ENCODE measurements at regions not wholly inside any gene's neighbourhood (a gene's known extent, or its start where the extent isn't known, plus 50 kb on each side); places are given as distances from the start of the nearest gene placed in this dataset.
"Not testable (repeated sequence)": the region's sequence is repeated elsewhere in the genome, so short reads cannot be mapped to it uniquely, and the experiment has no call there.

DNA sequence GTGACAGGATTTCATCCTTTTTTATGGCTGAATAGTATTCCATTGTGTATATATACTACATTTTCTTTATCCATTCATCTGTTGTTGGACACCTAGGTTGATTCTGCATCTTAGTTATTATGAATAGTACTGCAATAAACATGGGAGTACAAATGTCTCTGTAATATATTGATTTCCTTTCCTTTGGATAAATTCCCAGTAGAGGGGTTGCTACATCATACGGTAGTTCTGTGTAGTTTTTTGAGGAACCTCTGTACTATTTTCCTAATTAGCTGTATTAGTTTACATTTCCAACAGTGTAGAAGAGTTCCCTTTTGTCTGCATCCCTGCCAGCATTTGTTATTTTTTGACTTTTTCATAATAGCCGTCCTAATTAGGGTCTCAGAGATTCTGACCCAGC is 201.3 kb downstream of the GIPC2 start:
- DNase-seq (ENCODE audit: low read depth, low spot score): no peak

DNA sequence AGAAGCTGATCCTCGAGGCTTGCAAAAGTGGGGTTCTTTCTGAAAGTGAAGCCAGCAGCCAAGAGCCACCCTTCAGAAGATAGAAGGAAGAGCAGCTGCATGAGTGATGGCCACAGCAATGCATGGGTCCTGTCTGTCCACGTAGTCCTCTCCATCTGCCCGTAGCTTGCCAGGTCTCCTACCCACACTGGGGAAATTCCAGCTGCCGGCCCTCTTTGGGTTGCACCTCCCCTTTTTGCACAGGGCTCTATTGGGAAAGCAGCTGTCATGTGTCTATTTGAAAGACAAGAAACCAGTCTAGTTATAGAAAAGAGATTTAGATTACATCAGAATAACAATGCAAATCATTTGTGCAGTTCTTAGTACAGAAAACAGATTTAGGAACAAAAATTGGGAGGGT is 204.4 kb downstream of the GIPC2 start:
- no peak for DNase-seq (ENCODE audit: low read depth, low spot score)

DNA sequence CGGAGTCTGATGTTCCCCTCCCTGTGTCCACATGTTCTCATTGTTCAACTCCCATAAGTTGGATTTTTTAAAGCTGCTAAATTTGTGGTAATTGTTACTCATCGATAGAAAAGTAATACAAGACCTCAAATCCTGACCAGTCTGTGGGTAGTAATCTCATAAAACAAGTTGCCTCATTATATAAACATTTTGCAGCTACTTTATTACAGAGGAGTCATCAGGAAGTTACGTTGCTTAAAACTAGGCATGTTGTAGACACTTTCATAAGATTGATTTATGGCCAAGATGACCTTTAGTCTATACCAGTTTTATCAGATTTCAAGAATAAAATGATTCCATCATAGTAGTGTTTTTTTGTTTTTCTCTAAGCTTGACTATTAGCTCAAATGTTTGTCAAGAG is 208.8 kb downstream of the GIPC2 start:
- DNase-seq (ENCODE audit: low read depth, low spot score): no peak

DNA sequence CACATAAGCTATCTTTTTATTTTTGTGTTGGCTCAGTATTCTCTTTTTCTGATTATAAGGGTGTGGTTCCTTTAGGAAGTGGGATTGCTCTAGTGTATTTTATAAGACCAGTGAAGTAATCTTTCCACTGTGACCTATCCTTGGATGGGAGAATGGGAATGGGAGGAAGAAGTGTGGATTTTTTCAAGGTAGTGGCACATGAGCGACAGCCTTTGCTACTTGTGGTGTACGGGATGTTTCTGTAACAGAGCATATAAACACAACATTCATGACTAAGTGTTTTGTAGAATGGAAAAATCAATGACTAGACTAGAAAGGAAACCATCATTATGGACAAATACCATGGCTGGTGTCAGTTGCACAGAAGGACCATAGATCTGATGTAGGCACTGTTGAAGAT is 209.6 kb downstream of the GIPC2 start:
- DNase-seq (ENCODE audit: low read depth, low spot score): no peak

DNA sequence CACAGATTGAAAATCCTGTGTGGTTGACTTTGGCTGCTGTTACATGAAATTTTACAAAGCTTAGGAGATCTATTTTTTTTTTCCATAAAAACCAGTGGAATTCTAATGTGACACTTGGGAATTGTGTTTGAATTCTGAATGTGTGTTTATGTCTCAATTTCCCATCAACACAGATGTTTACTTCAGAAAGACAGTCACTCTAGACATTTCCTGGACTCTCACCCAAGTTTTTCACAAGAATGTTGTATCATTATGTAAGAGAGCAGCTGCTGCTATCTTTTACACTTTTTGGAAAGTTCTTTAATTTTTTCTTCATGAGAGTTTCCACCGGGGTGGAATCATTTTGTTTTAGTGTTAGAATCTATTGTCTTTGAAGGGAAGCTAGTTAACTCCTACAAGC is 210.1 kb downstream of the GIPC2 start:
- no peak for DNase-seq (ENCODE audit: low read depth, low spot score)

DNA sequence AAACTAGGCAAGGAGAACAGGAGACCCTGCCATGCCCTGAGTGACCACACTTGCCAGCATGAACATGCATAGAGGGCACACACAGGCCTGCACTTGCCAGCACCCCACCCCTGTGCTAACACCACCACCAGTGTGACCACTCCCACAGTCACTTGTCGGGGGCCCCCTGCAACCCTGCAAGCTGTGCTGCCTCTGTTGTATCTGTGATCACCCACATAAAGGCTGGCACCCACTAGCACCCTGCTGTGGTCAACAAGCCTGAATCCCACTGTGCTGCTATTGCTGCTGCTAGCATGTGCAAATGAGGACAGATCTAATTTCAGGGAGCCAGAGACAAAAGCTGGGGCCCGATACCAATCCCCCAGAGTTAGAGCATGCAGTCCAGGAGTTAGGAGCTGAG is 217.7 kb downstream of the GIPC2 start:
- no peak for DNase-seq (ENCODE audit: low read depth, low spot score)

DNA sequence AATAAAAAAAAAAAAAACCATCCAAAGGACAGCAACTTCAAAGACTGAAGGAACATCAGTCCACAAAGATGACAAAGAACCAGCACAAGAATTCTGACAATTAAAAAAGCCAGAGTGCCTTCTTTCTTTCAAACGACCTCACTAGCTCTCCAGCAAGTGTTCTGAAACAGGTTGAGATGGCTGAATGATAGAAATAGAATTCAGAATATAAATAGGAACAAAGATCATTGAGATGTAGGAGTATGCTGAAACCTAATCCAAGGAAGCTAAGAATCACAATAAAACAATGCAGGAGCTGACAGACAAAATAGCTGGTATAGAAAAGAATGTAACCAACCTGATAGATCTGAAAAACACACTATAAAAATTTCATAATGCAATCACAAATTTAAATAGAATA is 218.2 kb downstream of the GIPC2 start:
- no peak for DNase-seq (ENCODE audit: low read depth, low spot score)

DNA sequence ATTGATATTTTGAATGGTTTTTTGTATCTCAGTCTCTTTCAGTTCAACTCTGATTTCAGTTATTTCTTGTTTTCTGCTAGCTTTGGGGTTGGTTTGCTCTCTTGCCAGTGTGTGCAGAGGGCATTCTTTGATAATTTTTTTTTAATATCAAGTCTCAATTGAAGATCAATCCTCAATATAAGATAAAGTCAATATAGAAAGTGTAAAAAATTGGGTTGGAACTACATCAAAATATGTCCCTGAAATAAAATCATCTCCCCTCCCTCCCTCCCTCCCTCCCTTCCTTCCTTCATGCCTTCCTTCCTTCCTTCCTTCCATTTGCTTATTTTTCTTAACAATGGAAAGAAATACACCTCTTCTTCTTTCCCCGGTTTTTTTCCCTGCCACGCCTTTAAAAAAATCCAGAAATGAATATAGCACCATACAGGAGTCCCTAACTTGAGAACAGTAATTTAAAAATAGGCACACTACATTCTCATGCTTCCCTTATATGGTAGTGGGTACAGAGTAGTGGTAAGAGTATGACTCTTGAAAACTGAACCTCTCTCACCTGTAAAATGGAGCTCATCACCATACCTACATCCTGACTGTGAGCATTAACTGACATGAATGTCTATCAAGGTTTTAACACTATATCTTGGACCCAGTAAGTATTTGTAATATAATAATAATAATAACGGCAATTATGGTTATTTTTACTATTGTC is 221.9 kb downstream of the GIPC2 start:
- DNase-seq (ENCODE audit: low read depth, low spot score): no peak

DNA sequence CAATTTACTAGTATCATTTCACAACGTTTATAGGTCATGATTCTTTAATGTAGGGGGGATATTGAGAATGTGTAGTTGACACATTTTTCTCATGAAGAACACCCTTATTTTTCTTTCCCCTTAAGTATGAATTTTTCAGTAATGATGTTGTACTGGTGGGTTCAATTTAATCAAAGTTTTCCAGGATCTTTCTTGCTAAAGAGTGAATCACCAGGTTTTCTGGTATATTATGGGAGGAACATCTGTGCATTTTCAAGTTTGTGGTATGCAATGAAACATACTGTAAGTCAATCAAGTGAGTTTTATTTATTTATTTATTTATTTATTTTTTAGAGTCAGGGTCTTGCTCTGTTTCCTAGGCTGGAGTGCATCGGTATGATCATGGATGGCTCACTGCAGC is 221.2 kb upstream of the PTGFR start:
- no peak for DNase-seq (ENCODE audit: low read depth, low spot score)

DNA sequence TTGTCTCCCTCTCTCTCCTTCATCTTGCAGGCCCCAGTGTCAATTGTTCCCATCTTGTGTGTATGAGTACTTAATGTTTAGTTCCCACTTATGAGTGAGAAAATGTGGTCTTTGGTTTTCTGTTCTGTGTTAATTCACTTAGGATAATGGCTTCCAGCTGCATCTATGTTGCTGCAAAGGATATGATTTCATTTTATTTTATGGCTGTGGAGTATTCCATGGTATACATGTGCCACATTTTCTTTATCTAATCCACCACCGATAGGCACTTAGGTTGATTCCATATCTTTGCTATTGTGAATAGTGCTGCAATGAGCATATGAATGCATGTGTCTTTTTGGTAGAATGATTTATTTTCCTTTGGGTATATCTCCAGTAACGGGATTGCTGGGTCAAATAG is 219.4 kb upstream of the PTGFR start:
- not testable (repeated sequence) for DNase-seq (ENCODE audit: low read depth, low spot score)

DNA sequence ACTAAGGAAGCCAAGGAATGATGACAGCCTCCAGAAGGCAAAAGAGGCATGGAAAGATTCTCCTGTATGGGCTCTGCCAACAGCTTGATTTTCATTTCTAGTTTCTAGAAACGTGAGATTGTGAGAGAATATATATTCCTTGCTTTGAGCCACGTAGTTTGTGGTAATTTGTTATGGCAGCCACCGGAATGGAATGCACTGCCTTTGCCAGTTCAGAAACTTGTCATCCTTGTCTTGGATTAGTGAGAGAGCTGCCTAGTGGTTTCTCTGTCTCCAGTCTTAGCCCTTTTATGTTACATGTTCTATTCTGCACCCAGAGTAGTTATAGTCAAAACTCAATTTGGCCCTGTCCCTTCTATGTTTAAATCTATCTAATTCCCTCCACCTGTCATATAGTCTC is 216.0 kb upstream of the PTGFR start:
- no peak for DNase-seq (ENCODE audit: low read depth, low spot score)

DNA sequence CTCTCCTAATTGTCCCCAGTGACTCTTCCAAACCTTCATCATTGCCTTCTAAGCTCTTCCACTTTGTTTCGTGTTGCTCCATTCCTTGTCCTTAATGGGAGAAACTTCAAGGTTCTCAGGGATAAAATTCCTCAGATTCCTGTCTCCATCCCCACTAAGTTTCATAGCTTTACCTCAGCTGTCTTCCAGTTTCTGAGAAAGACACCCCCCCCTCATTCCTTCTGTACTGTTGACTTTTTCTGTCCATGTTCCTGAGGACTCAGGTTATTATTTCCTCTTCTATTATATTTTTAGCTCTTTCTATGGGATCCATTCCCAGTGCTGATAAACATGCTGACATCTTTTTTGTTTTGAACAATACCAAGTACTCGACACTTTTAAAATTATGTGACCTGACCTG is 215.3 kb upstream of the PTGFR start:
- no peak for DNase-seq (ENCODE audit: low read depth, low spot score)

DNA sequence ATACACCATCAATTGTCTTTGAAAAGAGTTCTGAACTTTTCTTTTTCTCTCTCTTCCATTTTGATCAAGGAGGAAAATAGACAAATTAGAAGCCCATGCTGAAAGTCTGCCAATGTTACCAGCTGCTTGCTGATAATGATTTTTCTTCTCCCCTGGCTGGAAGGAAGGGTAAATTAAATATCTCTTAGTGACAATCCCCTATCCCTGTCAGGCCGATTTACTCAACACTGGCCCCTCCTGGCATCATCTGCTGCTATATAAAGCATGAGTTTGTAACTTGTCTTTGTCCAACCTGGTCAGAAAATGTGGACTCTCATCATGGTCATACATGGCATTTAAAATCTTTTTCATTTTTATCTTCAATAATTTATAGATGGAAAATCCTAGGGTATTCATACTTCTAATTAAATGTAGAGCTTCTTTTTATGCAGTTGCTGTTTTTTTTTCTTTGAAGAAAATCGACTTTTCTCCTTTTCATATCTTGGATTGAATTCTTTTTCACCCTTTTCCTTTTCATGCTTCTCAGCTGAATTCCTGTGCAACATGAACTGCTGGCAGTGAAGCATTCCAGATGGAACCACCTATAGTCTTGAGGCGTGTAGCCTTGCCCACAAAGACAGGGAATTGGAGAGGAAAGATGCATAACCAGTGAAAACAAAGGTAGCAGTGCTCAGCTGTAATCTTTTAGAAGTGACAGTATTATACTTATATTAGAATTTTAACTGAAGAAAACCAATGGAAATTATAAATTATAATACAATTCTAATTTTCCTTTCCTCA is 214.7 kb upstream of the PTGFR start:
- DNase-seq (ENCODE audit: low read depth, low spot score): no peak

DNA sequence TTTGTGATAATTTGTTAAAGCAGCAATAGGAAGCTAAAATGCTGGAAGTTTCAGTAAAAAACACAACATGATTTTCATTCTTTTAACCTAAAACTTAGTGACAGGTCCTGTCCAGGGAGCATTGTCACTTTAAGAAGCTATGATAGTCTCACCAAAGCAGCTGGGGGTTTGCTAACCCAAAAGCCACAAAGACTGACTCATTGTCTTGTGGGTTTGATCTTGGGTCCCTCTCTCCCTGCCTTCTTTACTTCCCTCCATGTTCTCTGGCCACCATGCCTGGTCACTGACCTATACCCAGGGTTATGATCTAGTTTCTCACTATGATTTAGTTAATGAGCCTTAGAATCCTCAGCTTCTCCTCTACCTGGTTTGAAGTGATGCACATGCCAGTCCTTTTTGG is 213.5 kb upstream of the PTGFR start:
- no peak for DNase-seq (ENCODE audit: low read depth, low spot score)

DNA sequence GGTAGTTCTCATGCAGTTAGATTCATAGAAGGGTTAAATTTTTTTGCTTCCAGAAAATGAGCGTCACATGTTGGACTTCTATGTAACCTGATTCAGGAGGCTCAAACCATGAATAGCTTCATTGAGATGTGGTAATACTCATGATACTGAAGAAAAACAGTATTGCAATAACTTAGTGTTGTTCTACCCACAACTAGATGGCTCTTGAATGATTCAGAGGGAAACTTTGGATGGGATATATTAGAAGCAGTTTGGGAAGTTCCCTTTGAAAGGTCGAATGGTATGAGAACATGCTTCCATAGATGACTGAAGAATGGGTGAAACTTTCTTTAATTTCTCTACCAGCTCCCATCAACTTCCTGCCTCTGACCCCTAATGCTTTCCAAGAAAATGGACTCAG is 211.7 kb upstream of the PTGFR start:
- no peak for DNase-seq (ENCODE audit: low read depth, low spot score)

DNA sequence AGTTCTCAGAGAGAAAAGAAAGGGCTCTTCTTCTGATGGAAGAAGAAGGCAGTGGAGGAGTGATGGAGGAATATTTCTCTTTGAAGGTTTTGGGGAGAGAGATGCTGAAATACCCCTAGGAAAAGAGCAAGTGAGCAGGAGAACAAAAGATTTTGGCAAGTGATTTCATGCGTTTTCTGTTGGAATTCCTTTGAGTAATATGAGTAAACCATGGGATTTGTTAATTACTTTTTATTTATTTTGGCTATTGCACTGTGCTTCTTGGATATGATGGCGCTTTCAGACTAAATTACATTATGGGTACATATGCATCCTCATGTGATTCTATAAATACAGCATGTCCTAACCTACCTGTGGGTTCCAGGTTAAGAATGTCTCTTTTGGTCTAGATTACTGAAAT is 210.1 kb upstream of the PTGFR start:
- DNase-seq (ENCODE audit: low read depth, low spot score): no peak

DNA sequence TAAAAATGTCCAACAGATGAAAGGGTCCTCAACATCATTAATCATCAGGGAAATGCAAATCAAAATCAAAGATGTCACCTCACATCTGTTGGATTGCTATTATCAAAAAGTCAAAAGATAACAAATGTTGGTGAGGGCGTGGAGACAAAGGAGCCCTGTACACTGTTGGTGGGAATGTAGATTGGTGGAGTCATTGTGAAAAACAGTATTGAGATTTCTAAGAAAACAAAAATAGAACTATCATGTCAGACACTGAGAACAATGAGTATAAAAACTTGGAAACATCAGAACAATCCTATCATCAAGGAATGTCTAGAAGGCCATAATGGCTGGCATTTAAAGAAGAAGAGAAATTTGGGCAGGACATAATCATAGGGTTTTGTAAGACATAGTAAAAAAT is 209.2 kb upstream of the PTGFR start:
- DNase-seq (ENCODE audit: low read depth, low spot score): no peak

DNA sequence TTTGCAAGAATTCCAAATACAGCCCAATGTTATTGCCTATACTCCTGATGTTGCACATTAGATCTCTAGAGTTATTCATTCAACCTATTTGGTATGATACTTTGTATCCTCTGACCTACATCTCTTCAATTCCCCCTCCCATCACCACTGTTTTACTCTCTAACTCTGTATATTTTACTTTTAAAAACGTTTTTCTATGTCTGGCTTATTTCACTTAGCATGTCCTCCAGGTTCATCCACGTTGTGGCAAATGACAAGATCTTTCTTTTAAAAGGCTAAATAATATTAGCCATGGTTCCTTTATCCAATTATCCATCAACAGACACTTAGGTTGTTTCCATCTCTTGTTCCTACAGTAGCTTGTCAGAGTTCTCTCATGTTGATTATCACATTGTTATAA is 207.1 kb upstream of the PTGFR start:
- DNase-seq (ENCODE audit: low read depth, low spot score): no peak

DNA sequence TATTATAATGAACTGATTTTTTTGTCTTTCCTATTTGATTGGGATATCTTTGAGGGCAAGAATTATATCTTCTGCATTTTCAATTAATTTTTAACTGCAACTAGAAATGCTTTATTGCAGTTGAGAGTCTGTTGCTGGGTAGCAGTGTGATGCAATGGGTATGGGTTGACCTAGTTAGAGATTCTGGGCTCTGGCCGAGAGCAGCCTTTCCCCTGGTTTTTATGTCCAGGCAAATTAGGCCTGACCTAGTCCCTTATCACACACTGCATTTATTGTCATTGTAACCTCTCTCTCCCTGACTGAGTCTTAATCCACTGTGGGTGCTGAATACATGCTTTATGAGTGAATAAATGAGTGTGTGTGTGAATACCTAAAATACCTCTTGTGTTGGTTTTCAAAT is 206.4 kb upstream of the PTGFR start:
- DNase-seq (ENCODE audit: low read depth, low spot score): no peak

DNA sequence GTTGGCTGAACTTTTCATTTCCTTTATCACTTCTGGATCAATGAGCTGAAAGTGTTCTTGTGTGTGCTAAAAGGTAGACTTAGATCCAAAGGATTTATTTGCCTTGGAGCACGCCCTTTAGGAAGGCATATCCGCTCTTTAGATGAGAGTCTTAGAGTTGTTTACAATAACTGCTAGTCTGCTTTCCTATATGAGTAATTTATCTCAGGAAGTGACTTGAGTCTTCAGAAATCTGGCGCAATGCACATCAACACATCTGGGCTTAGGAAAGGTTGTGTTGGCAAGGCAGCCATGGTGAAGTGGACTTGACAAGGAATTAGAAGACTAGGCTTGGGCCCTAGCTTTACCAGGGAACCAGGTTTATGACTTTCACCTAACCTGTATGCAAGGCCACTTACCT is 204.1 kb upstream of the PTGFR start:
- DNase-seq (ENCODE audit: low read depth, low spot score): no peak

DNA sequence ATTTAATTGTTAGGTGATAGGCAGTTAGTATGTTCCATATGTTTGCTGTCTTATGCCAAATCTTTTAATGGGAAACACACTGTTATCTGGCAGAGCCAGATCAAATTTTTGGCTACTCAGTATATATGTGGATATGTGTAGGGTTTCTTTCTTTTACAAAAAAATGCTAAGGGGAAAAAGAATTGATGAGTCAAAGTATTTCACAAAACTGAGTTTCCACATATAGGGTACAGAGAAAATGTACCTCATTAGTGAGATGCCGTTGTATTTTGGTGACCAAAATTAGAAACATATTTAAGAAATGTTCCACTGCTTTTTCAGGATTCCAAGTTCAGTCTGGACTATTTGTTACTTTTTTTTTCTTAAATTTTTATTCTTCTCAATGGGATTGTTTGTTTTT is 201.2 kb upstream of the PTGFR start:
- no peak for DNase-seq (ENCODE audit: low read depth, low spot score)

DNA sequence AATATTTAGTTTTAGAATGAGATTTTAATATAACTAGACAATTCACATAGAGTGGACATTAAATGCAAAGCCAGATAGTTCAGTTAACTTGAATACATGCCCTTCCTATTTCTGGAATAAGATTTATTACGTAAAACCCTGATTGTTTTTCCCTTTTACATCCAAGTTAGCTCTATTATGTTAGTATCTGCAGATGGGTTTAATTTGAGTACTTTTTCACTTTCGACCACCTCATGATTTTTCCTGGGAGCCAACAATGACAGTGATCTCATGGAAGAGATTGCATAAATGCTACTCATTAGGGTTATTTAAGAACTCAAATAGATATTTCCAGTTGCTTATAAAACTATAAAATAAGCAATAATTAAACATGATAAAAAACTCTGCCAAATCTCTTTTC is 199.4 kb upstream of the PTGFR start:
- no peak for DNase-seq (ENCODE audit: low read depth, low spot score)

DNA sequence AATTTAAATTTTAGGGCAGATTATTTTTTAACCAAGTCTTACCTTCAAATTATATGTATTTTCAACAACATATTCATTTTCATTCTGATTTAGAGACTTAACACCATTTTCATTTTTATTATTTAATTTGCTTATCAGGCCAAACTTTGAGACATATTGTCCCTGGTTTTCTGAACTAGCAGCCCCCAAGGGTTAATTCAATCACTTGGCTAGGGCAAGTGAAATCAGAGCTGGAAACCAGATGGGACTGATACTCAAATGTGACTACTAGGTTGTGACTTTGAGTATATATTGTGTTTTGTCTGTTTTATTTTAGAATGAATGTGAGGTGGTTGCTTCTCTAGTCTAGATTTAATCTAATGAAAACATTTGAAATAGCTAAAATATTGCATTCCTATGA is 198.9 kb upstream of the PTGFR start:
- DNase-seq (ENCODE audit: low read depth, low spot score): no peak

DNA sequence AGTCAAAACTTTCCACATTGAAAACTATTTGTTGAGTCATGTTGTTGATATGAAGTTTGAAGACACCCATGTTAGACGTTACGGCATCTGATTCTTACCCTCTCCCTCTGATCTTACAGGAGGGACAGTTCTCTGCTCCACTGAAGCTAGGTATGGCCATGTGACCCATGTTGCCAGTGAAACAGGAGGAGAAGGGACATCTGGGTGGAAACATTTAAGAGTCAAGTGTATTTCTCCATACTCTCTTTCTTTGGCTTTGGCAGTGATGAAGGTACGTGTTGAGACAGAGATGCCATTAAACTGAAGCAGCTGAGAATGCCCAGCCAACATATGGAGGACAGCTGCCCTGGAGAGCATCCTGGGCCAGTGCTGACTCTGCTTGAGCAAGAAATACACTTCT is 198.4 kb upstream of the PTGFR start:
- DNase-seq (ENCODE audit: low read depth, low spot score): no peak

Measured in iPS DF 19.7 (cell line).